Gastroesophageal sphincter (tissue), 3 donors: ENCODE measurements at regions not wholly inside any gene's neighbourhood (a gene's known extent, or its start where the extent isn't known, plus 50 kb on each side); places are given as distances from the start of the nearest gene placed in this dataset.

ENCODE experiments used
- CTCF ChIP-seq, 4 experiments: fragments of 200-600 bp in 2 of 4; fragments of 450-650 bp in 2 of 4; sonication (generic) in 1 of 4; IDR thresholded peaks; one replicate each; pipeline ENCODE4 v1.5.1; 2017 to 2019; ENCODE audit warnings: antibody characterized with exemption in 4 of 4, mild to moderate bottlenecking in 2 of 4, moderate library complexity in 2 of 4
- EP300 ChIP-seq: sonication (generic); formaldehyde crosslinking; IDR thresholded peaks from one replicate; pipeline ENCODE4 v1.6.1; 2017; ENCODE audit warnings: antibody characterized with exemption, mild to moderate bottlenecking
- POLR2A ChIP-seq, 2 donors: fragments of 450-650 bp; IDR thresholded peaks; one replicate each; pipeline ENCODE4 v1.6.1; 2017; ENCODE audit warnings: antibody characterized with exemption in 2 of 2, mild to moderate bottlenecking in 2 of 2, moderate library complexity in 1 of 2

GRCh38 chr5:127183332-127183731, 107.3 kb upstream of the MEGF10 start:
- TF ChIP-seq POLR2A (IDR thresholded peaks at IDR 0.05) (no peak), EP300 (no peak), CTCF (IDR thresholded peaks at IDR 0.05) (no peak)
